H9 (cell line): ENCODE measurements at regions not wholly inside any gene's neighbourhood (a gene's known extent, or its start where the extent isn't known, plus 50 kb on each side); places are given as distances from the start of the nearest gene placed in this dataset.

Experiments
- DNase-seq: peaks from one replicate; pipeline ENCODE4 v3.0.0-alpha.2; 2017
- H2AFZ ChIP-seq: one replicate; pipeline ENCODE4 v1.6.1; 2013; ENCODE audit warnings: mild to moderate bottlenecking, low read length, control low read depth, moderate library complexity
- H2AK5ac ChIP-seq: 2 replicates; pipeline ENCODE4 v1.6.1; 2013; ENCODE audit warnings: low read length, control low read depth, mixed read lengths; ENCODE audit not compliant: insufficient read length
- H2BK120ac ChIP-seq: one replicate; pipeline ENCODE4 v1.6.1; 2013; ENCODE audit warnings: low read depth, mild to moderate bottlenecking, low read length, control low read depth, inconsistent platforms; ENCODE audit not compliant: poor library complexity, severe bottlenecking
- H2BK12ac ChIP-seq: 2 replicates; pipeline ENCODE4 v1.6.1; 2013; ENCODE audit warnings: low read length, control low read depth, mixed read lengths, low read depth; ENCODE audit not compliant: insufficient read length
- H2BK15ac ChIP-seq: 2 replicates; pipeline ENCODE4 v1.6.1; 2013; ENCODE audit warnings: low read depth, low read length, control low read depth
- H2BK20ac ChIP-seq: one replicate; pipeline ENCODE4 v1.6.1; 2013; ENCODE audit warnings: low read depth, mild to moderate bottlenecking, low read length, control low read depth, inconsistent platforms; ENCODE audit not compliant: poor library complexity, severe bottlenecking
- H2BK5ac ChIP-seq: 2 replicates; pipeline ENCODE4 v1.6.1; 2013; ENCODE audit warnings: low read length, control low read depth, mixed read lengths; ENCODE audit not compliant: insufficient read length
- H3K14ac ChIP-seq: 2 replicates; pipeline ENCODE4 v1.6.1; 2013; ENCODE audit warnings: low read length, control low read depth; ENCODE audit not compliant: insufficient read depth
- H3K18ac ChIP-seq: 2 replicates; pipeline ENCODE4 v1.6.1; 2013; ENCODE audit warnings: low read depth, mild to moderate bottlenecking, mixed read lengths, low read length, control low read depth; ENCODE audit not compliant: insufficient read length
- H3K23ac ChIP-seq: 2 replicates; pipeline ENCODE4 v1.6.1; 2013; ENCODE audit warnings: low read length, control low read depth, mixed read lengths, low read depth; ENCODE audit not compliant: insufficient read length
- H3K23me2 ChIP-seq: 2 replicates; pipeline ENCODE4 v1.6.1; 2013; ENCODE audit warnings: low read depth, mild to moderate bottlenecking, mixed read lengths, low read length, control low read depth; ENCODE audit not compliant: insufficient read length, poor library complexity, severe bottlenecking
- H3K27ac ChIP-seq: 2 replicates; pipeline ENCODE4 v1.5.1; 2013; ENCODE audit warnings: low read length, control low read depth, mixed read lengths, low read depth; ENCODE audit not compliant: insufficient read length
- H3K27me3 ChIP-seq: 2 replicates; pipeline ENCODE4 v1.6.1; 2013; ENCODE audit warnings: low read length, control low read depth, inconsistent platforms; ENCODE audit not compliant: insufficient read depth
- H3K4ac ChIP-seq: 2 replicates; pipeline ENCODE4 v1.6.1; 2013; ENCODE audit warnings: low read depth, mild to moderate bottlenecking, control low read depth, inconsistent platforms, low read length, moderate library complexity
- H3K4me1 ChIP-seq: 2 replicates; pipeline ENCODE4 v1.6.1; 2013; ENCODE audit warnings: low read length, control low read depth, inconsistent platforms; ENCODE audit not compliant: insufficient read depth
- H3K4me2 ChIP-seq: 2 replicates; pipeline ENCODE4 v1.6.1; 2013; ENCODE audit warnings: low read length, control low read depth, mixed read lengths; ENCODE audit not compliant: insufficient read length, insufficient read depth
- H3K56ac ChIP-seq: 2 replicates; pipeline ENCODE4 v1.6.1; 2013; ENCODE audit warnings: low read depth, mild to moderate bottlenecking, mixed read lengths, low read length, control low read depth; ENCODE audit not compliant: insufficient read length
- H3K79me1 ChIP-seq: 2 replicates; pipeline ENCODE4 v1.6.1; 2013; ENCODE audit warnings: low read depth, mild to moderate bottlenecking, moderate library complexity, low read length, control low read depth, inconsistent platforms; ENCODE audit not compliant: insufficient read depth, poor library complexity, severe bottlenecking
- H3K79me2 ChIP-seq: 2 replicates; pipeline ENCODE4 v1.6.1; 2013; ENCODE audit warnings: low read length, control low read depth, inconsistent platforms; ENCODE audit not compliant: insufficient read depth
- H3K9ac ChIP-seq: 2 replicates; pipeline ENCODE4 v1.6.1; 2013; ENCODE audit warnings: low read length, control low read depth, mixed read lengths; ENCODE audit not compliant: insufficient read length; ENCODE audit errors: extremely low read depth
- H3K9me3 ChIP-seq: one replicate; pipeline ENCODE4 v1.6.1; 2013; ENCODE audit warnings: low read depth, low read length, inconsistent platforms; ENCODE audit not compliant: control insufficient read depth
- H3T11ph ChIP-seq: one replicate; pipeline ENCODE4 v1.6.1; 2013; ENCODE audit warnings: mild to moderate bottlenecking, low read length, control low read depth, inconsistent platforms
- H4K20me1 ChIP-seq: one replicate; pipeline ENCODE4 v1.6.1; 2013; ENCODE audit not compliant: control insufficient read depth, insufficient read length, insufficient read depth
- H4K5ac ChIP-seq: 2 replicates; pipeline ENCODE4 v1.6.1; 2013; ENCODE audit warnings: low read depth, mild to moderate bottlenecking, mixed read lengths, low read length, control low read depth; ENCODE audit not compliant: insufficient read length
- H4K8ac ChIP-seq: replicated peaks from 2 replicates; pipeline ENCODE4 v1.6.1; 2013; ENCODE audit warnings: low read length, control low read depth, mixed read lengths, low read depth; ENCODE audit not compliant: insufficient read length
- H4K91ac ChIP-seq: 2 replicates; pipeline ENCODE4 v1.6.1; 2013; ENCODE audit warnings: low read depth, mild to moderate bottlenecking, moderate library complexity, mixed read lengths, low read length, control low read depth; ENCODE audit not compliant: insufficient read length
- H3K27ac Mint-ChIP-seq, 3 experiments: 2 replicates in 2 of 3; 3 replicates in 1 of 3; pipeline ENCODE4 v1.8.0; 2020 to 2021; ENCODE audit warnings: mixed read lengths in 3 of 3, mild to moderate bottlenecking in 1 of 3, moderate library complexity in 1 of 3
- H3K27me3 Mint-ChIP-seq: 2 replicates; pipeline ENCODE4 v1.8.0; 2021; ENCODE audit warnings: low read depth, mild to moderate bottlenecking, moderate library complexity, mixed read lengths
- H3K36me3 Mint-ChIP-seq, 3 experiments: 2 replicates in 2 of 3; 3 replicates in 1 of 3; pipeline ENCODE4 v1.8.0; 2020 to 2021; ENCODE audit warnings: low read depth in 3 of 3, mixed read lengths in 3 of 3; ENCODE audit not compliant: insufficient read depth in 1 of 3
- H3K4me1 Mint-ChIP-seq, 2 experiments: 2 replicates each; pipeline ENCODE4 v1.8.0; 2020; ENCODE audit warnings: mixed read lengths in 2 of 2
- H3K4me3 Mint-ChIP-seq, 2 experiments: 2 replicates in 1 of 2; 3 replicates in 1 of 2; pipeline ENCODE4 v1.8.0; 2020 to 2021; ENCODE audit warnings: mild to moderate bottlenecking in 2 of 2, mixed read lengths in 2 of 2, moderate library complexity in 1 of 2
- H3K9me3 Mint-ChIP-seq, 2 experiments: 2 replicates in 1 of 2; 3 replicates in 1 of 2; pipeline ENCODE4 v1.8.0; 2020; ENCODE audit warnings: mild to moderate bottlenecking in 2 of 2, mixed read lengths in 2 of 2, moderate library complexity in 1 of 2
- CTCF ChIP-seq: fragments of 200-600 bp; sonication (generic); conservative IDR thresholded peaks from 3 replicates; pipeline ENCODE4 v1.8.0; 2021; ENCODE audit warnings: antibody characterized with exemption, mild to moderate bottlenecking
- WGBS: extraction: QIAGEN DNeasy Blood & Tissue Kit; methylation state at CpG from one replicate; pipeline ENCODE4 v1.1.7; 2013; ENCODE audit warnings: missing lambda C conversion rate, low lambda C conversion rate, mixed read lengths; ENCODE audit not compliant: insufficient read length; ENCODE audit errors: extremely low coverage; 5-methylcytosine and 5-hydroxymethylcytosine counted together

GRCh38 chr18:47720741-47721140, 209.7 kb downstream of the SMAD2 start:
- Histone ChIP-seq H3K23ac (no peak overlapping the region), H2AFZ (no peak overlapping the region), H4K20me1 (no peaks in the 10 kb centered on the region), H4K91ac (no peak overlapping the region), H2BK12ac (no peak overlapping the region), H2BK5ac (no peak overlapping the region), H3K4ac (no peak overlapping the region), H4K8ac (no peak overlapping the region), H3K4me2 (no peak overlapping the region), H2BK20ac (no peak overlapping the region), H3K79me1 (no peaks in the 10 kb centered on the region), H4K5ac (no peak overlapping the region), H3K9ac (no peak overlapping the region), H3K79me2 (no peaks in the 10 kb centered on the region), H3K4me1 (no peaks in the 10 kb centered on the region), H2BK15ac (no peak overlapping the region), H3K27me3 (no peaks in the 10 kb centered on the region), H3K23me2 (no peaks in the 10 kb centered on the region), H3K9me3 (no peaks in the 10 kb centered on the region), H3T11ph (no peak overlapping the region), H3K14ac (no peak overlapping the region; the same call in 1 of the 2 replicates), H2BK120ac (no peak overlapping the region), H2AK5ac (no peak overlapping the region), H3K18ac (no peak overlapping the region), H3K27ac (no peak overlapping the region), H3K56ac (no peak overlapping the region)
- Mint-ChIP-seq H3K27me3 (no peaks in the 10 kb centered on the region; the same call in none of the 2 replicates), H3K4me1 (no peaks in the 10 kb centered on the region), H3K9me3 (no peaks in the 10 kb centered on the region; a peak in 1 of 5 replicates), H3K36me3 (no peaks in the 10 kb centered on the region; a peak in 1 of 7 replicates), H3K27ac (no peak overlapping the region), H3K4me3 (no peak overlapping the region)
- no peak for DNase-seq
- no peak for TF ChIP-seq CTCF
- no CpG with 5 or more reads among the region's 3 CpGs for WGBS
